ENCODE measurements at regions not wholly inside any gene's neighbourhood (a gene's known extent, or its start where the extent isn't known, plus 50 kb on each side); places are given as distances from the start of the nearest gene placed in this dataset.

- no peak for TF ChIP-seq CTCF (IDR thresholded peaks at IDR 0.05; ENCODE audit: insufficient read depth, low read length)
- no peak for TF ChIP-seq POLR2AphosphoS5 (IDR thresholded peaks at IDR 0.05; ENCODE audit: low read depth)
- TF ChIP-seq REST (IDR thresholded peaks at IDR 0.05; ENCODE audit: insufficient replicate concordance, low read depth): no peak
- no peak for TF ChIP-seq GABPA (IDR thresholded peaks at IDR 0.05; ENCODE audit: low read depth)
These were observed 59.9 kb downstream of the PABPC4L start for GRCh38 chr4:134141728-134142127.
